Keratinocyte (primary cell): ENCODE measurements at regions not wholly inside any gene's neighbourhood (a gene's known extent, or its start where the extent isn't known, plus 50 kb on each side); places are given as distances from the start of the nearest gene placed in this dataset.

Experiments used
- EZH2 ChIP-seq: IDR thresholded peaks from one replicate; pipeline ENCODE4 v1.6.1; 2012; ENCODE audit warnings: inconsistent platforms, mild to moderate bottlenecking, low read length, moderate library complexity
- TF ChIP-seq, protein P1 (sequence below), 3 experiments: IDR thresholded peaks in 1 of 3; conservative IDR thresholded peaks in 1 of 3; optimal IDR thresholded peaks in 1 of 3; 2 replicates in 2 of 3; 3 replicates in 1 of 3; pipeline versions ENCODE3 to v1.5.1; 2011; ENCODE audit warnings: low read length in 3 of 3, mild to moderate bottlenecking in 3 of 3, moderate library complexity in 2 of 3, control low read depth in 1 of 3, inconsistent platforms in 1 of 3; ENCODE audit not compliant: insufficient read depth in 2 of 3; ENCODE audit errors: extremely low read depth in 1 of 3

DNA sequence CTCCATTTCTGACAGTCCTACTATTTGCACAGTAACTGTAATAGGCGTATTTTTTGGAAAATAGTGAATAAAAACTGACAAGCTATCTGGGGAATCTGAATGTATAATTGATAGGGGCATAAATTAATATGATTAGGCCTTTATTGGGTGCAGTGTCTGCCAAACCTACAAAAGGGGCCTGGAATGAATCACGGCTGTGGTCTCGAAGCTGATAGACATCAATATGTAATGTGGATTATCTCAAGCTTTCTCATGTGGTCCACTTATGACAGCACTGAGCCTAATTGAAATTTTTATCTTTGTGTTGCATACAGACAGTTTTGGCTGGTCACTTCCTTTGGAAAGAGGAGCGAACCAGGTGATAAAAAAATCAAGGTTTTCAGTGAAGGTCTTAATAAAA is 450.4 kb downstream of the GPATCH2 start:
- TF ChIP-seq, protein P1, sequence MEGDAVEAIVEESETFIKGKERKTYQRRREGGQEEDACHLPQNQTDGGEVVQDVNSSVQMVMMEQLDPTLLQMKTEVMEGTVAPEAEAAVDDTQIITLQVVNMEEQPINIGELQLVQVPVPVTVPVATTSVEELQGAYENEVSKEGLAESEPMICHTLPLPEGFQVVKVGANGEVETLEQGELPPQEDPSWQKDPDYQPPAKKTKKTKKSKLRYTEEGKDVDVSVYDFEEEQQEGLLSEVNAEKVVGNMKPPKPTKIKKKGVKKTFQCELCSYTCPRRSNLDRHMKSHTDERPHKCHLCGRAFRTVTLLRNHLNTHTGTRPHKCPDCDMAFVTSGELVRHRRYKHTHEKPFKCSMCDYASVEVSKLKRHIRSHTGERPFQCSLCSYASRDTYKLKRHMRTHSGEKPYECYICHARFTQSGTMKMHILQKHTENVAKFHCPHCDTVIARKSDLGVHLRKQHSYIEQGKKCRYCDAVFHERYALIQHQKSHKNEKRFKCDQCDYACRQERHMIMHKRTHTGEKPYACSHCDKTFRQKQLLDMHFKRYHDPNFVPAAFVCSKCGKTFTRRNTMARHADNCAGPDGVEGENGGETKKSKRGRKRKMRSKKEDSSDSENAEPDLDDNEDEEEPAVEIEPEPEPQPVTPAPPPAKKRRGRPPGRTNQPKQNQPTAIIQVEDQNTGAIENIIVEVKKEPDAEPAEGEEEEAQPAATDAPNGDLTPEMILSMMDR (optimal IDR thresholded peaks at IDR 0.05 in 1 of 3, IDR thresholded peaks at IDR 0.05 in 1 of 3, conservative IDR thresholded peaks at IDR 0.05 in 1 of 3; ENCODE audit: extremely low read depth in 1 of 3, insufficient read depth in 2 of 3, low read length in 3 of 3), result no peak
- no peak for TF ChIP-seq EZH2
